CD14-positive monocyte (primary cell): ENCODE measurements at regions not wholly inside any gene's neighbourhood (a gene's known extent, or its start where the extent isn't known, plus 50 kb on each side); places are given as distances from the start of the nearest gene placed in this dataset.

Source experiments
- DNase-seq, 3 donors: peaks; one replicate each; pipeline ENCODE4 v3.0.0-alpha.2; 2011 to 2022
- H2AFZ ChIP-seq: 2 replicates; pipeline ENCODE4 v1.6.0; 2012; ENCODE audit warnings: mild to moderate bottlenecking, low read depth, low read length, inconsistent platforms; ENCODE audit not compliant: insufficient read depth, poor library complexity, severe bottlenecking
- H3K27ac ChIP-seq, 2 donors: 1 replicate in 1 of 2; 2 replicates in 1 of 2; pipeline ENCODE4 v1.5.1; 2012 to 2013; ENCODE audit warnings: low read length in 2 of 2, control low read depth in 1 of 2, inconsistent platforms in 1 of 2, low read depth in 1 of 2, mild to moderate bottlenecking in 1 of 2
- H3K27me3 ChIP-seq, 2 donors: one replicate each; pipeline versions ENCODE4 v1.6.0 to v1.6.1; 2011 to 2013; ENCODE audit warnings: low read length in 2 of 2; ENCODE audit not compliant: control insufficient read depth in 2 of 2, insufficient read depth in 2 of 2
- H3K36me3 ChIP-seq, 2 donors: replicated peaks in 1 of 2; 1 replicate in 1 of 2; 2 replicates in 1 of 2; pipeline versions ENCODE4 v1.5.1 to v1.6.1; 2012 to 2013; ENCODE audit warnings: low read length in 2 of 2, control low read depth in 1 of 2, inconsistent platforms in 1 of 2, mild to moderate bottlenecking in 1 of 2; ENCODE audit not compliant: insufficient read depth in 2 of 2, control insufficient read depth in 1 of 2
- H3K4me1 ChIP-seq, 2 donors: 1 replicate in 1 of 2; 2 replicates in 1 of 2; pipeline versions ENCODE4 v1.5.1 to v1.6.1; 2012 to 2013; ENCODE audit warnings: low read length in 2 of 2, control low read depth in 1 of 2, inconsistent platforms in 1 of 2, mild to moderate bottlenecking in 1 of 2, moderate library complexity in 1 of 2; ENCODE audit not compliant: insufficient read depth in 2 of 2, control insufficient read depth in 1 of 2
- H3K4me2 ChIP-seq: replicated peaks from 2 replicates; pipeline ENCODE3; 2012; ENCODE audit warnings: low read length, moderate library complexity, mild to moderate bottlenecking; ENCODE audit not compliant: poor library complexity, severe bottlenecking; ENCODE audit errors: extremely low read depth
- H3K4me3 ChIP-seq, 3 experiments: fragments of 200-600 bp in 1 of 3; sonication (generic) in 1 of 3; replicated peaks in 1 of 3; 1 replicate in 2 of 3; 2 replicates in 1 of 3; pipeline ENCODE4 v1.5.1; 2011 to 2013; ENCODE audit warnings: low read length in 3 of 3, mild to moderate bottlenecking in 3 of 3, control low read depth in 2 of 3, low read depth in 2 of 3, inconsistent platforms in 1 of 3, moderate library complexity in 1 of 3
- H3K79me2 ChIP-seq: 2 replicates; pipeline ENCODE4 v1.6.0; 2012; ENCODE audit warnings: mild to moderate bottlenecking, control low read depth, inconsistent platforms, low read length, moderate library complexity; ENCODE audit not compliant: insufficient read depth
- H3K9ac ChIP-seq: 2 replicates; pipeline ENCODE4 v1.6.0; 2017; ENCODE audit warnings: low read length, mild to moderate bottlenecking; ENCODE audit not compliant: insufficient read depth, poor library complexity, severe bottlenecking
- H3K9me3 ChIP-seq, 2 donors: replicated peaks in 1 of 2; 1 replicate in 1 of 2; 2 replicates in 1 of 2; pipeline versions ENCODE4 v1.5.1 to v1.6.1; 2012 to 2013; ENCODE audit warnings: low read length in 2 of 2, control low read depth in 1 of 2; ENCODE audit not compliant: control insufficient read depth in 1 of 2, insufficient read depth in 1 of 2
- H4K20me1 ChIP-seq: 2 replicates; pipeline ENCODE4 v1.6.0; 2012; ENCODE audit warnings: mild to moderate bottlenecking, low read length, control low read depth, moderate library complexity; ENCODE audit not compliant: insufficient read depth
- H3K27ac Mint-ChIP-seq, 7 donors: one replicate each; pipeline ENCODE4 v1.8.0; 2020; ENCODE audit warnings: mild to moderate bottlenecking in 7 of 7, mixed read lengths in 7 of 7, moderate library complexity in 6 of 7, inconsistent platforms in 2 of 7
- H3K27me3 Mint-ChIP-seq, 3 donors: one replicate each; pipeline ENCODE4 v1.8.0; 2021 to 2022; ENCODE audit warnings: low read depth in 3 of 3, mild to moderate bottlenecking in 3 of 3, mixed read lengths in 3 of 3, moderate library complexity in 3 of 3, inconsistent platforms in 1 of 3
- H3K36me3 Mint-ChIP-seq, 2 donors: one replicate each; pipeline ENCODE4 v1.8.0; 2020; ENCODE audit warnings: mixed read lengths in 2 of 2, inconsistent platforms in 1 of 2, mild to moderate bottlenecking in 1 of 2
- H3K4me1 Mint-ChIP-seq: one replicate; pipeline ENCODE4 v1.8.0; 2020; ENCODE audit warnings: mild to moderate bottlenecking, mixed read lengths
- H3K4me3 Mint-ChIP-seq, 2 donors: one replicate each; pipeline ENCODE4 v1.8.0; 2020; ENCODE audit warnings: mild to moderate bottlenecking in 2 of 2, mixed read lengths in 2 of 2, moderate library complexity in 1 of 2
- H3K9me3 Mint-ChIP-seq, 7 donors: one replicate each; pipeline ENCODE4 v1.8.0; 2020 to 2022; ENCODE audit warnings: mixed read lengths in 7 of 7, mild to moderate bottlenecking in 6 of 7, moderate library complexity in 6 of 7, inconsistent platforms in 2 of 7
- WGBS: methylation state at CpG from one replicate; pipeline ENCODE4 v1.1.5; 2013; ENCODE audit warnings: missing lambda C conversion rate; ENCODE audit not compliant: insufficient coverage; 5-methylcytosine and 5-hydroxymethylcytosine counted together
- intact Hi-C, 2 donors: fragments of 100-400 bp; cut with micrococcal nuclease; formaldehyde crosslinking; loops; one replicate each; pipeline versions ENCODE4 v1.15.0 to v1.15.1; 2023
- TF ChIP-seq, protein P1 (sequence below): fragments of 200-600 bp; IDR thresholded peaks from one replicate; pipeline ENCODE4 v1.8.0; 2022; ENCODE audit warnings: antibody characterized with exemption, mild to moderate bottlenecking

DNA sequence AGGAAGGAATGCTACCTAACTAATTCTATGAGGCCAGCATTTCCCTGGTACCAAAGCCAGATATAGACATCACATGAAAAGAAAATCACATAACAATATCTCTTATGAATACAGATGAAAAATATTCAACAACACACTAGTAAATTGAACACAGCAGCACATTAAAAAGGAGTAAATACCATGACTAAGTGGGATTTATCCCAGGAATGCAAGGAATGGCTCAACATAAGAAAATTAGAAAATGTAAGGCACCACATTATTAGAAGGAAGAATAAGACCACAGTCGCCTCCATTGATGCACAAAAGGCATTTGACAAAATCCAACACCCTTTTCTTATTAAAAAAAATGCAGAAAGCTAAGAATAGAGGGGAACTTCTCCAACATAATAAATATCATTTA lies 133.9 kb downstream of the TTC32 start:
- Mint-ChIP-seq H3K27ac (no peak overlapping the region), H3K4me1 (no peaks in the 10 kb centered on the region), H3K36me3 (no peaks in the 10 kb centered on the region), H3K9me3 (peaks cover 0 to 10% (median 2%) of the 10 kb centered on the region in 7 donors), H3K4me3 (no peak overlapping the region), H3K27me3 (peaks cover 0 to 6% (median 1%) of the 10 kb centered on the region in 3 donors)
- Histone ChIP-seq H3K4me3 (no peak overlapping the region), H3K4me2 (no peak overlapping the region), H3K9ac (no peak overlapping the region), H2AFZ (no peak overlapping the region), H3K27ac (no peak overlapping the region), H3K4me1 (no peaks in the 10 kb centered on the region), H4K20me1 (no peaks in the 10 kb centered on the region), H3K9me3 (peaks cover 0 to 5% of the 10 kb centered on the region in 2 donors), H3K79me2 (no peaks in the 10 kb centered on the region), H3K27me3 (no peaks in the 10 kb centered on the region), H3K36me3 (no peaks in the 10 kb centered on the region)
- WGBS, result no CpG with 5 or more reads among the region's 1 CpG
- DNase-seq, result no peak
- TF ChIP-seq, protein P1, sequence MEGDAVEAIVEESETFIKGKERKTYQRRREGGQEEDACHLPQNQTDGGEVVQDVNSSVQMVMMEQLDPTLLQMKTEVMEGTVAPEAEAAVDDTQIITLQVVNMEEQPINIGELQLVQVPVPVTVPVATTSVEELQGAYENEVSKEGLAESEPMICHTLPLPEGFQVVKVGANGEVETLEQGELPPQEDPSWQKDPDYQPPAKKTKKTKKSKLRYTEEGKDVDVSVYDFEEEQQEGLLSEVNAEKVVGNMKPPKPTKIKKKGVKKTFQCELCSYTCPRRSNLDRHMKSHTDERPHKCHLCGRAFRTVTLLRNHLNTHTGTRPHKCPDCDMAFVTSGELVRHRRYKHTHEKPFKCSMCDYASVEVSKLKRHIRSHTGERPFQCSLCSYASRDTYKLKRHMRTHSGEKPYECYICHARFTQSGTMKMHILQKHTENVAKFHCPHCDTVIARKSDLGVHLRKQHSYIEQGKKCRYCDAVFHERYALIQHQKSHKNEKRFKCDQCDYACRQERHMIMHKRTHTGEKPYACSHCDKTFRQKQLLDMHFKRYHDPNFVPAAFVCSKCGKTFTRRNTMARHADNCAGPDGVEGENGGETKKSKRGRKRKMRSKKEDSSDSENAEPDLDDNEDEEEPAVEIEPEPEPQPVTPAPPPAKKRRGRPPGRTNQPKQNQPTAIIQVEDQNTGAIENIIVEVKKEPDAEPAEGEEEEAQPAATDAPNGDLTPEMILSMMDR, result no peak
- intact Hi-C loops, result no loop called here

DNA sequence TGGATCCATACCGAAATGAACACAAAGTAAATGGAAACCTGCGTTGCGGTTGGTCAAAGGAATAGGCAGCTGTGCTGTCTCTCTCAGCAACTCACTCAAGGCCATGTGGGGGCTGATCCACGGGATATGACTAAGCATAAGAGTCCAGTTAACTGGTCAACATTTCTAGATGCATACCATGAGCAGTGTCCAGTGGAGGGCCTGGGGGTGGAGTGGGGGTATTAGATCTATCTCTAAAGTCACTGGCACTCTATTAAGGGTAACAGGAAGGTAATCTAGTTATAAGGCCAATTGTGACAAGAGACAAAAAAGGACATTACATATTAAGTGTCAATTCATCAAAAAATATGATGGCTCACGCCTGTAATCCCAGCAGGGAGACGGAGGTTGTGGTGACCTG lies 136.8 kb downstream of the TTC32 start:
- Histone ChIP-seq H3K9ac (no peak overlapping the region), H3K4me3 (no peak overlapping the region), H3K4me1 (no peaks in the 10 kb centered on the region), H3K36me3 (no peaks in the 10 kb centered on the region), H3K27ac (no peak overlapping the region), H3K79me2 (no peaks in the 10 kb centered on the region), H2AFZ (no peak overlapping the region), H3K9me3 (peaks cover 0 to 5% of the 10 kb centered on the region in 2 donors), H3K4me2 (no peak overlapping the region), H4K20me1 (no peaks in the 10 kb centered on the region), H3K27me3 (no peaks in the 10 kb centered on the region)
- H3K36me3 Mint-ChIP-seq, result no peaks in the 10 kb centered on the region
- H3K9me3 Mint-ChIP-seq, result peaks cover 0 to 12% (median 2%) of the 10 kb centered on the region in 7 donors
- H3K4me1 Mint-ChIP-seq, result no peaks in the 10 kb centered on the region
- DNase-seq, result no peak
- no peak overlapping the region for H3K27ac Mint-ChIP-seq
- H3K27me3 Mint-ChIP-seq, result peaks cover 0 to 6% (median 2%) of the 10 kb centered on the region in 3 donors
- WGBS, result 95% methylated on average over 4 of the region's 6 CpGs
- H3K4me3 Mint-ChIP-seq, result no peak overlapping the region
- intact Hi-C loops, result no loop called here
- TF ChIP-seq, protein P1, result no peak
